ENCODE measurements at regions not wholly inside any gene's neighbourhood (a gene's known extent, or its start where the extent isn't known, plus 50 kb on each side); places are given as distances from the start of the nearest gene placed in this dataset.

GRCh38 chr12:111100554-111100953, 180.2 kb upstream of the MYL2 start:
- Mint-ChIP-seq H3K4me1 (ENCODE audit: low read depth, unreplicated experiment) (no peaks in the 10 kb centered on the region), H3K4me3 (ENCODE audit: unreplicated experiment) (no peak overlapping the region), H3K9me3 (ENCODE audit: unreplicated experiment) (no peaks in the 10 kb centered on the region), H3K36me3 (ENCODE audit: insufficient read depth, unreplicated experiment) (no peaks in the 10 kb centered on the region), H3K27me3 (ENCODE audit: insufficient read depth, unreplicated experiment) (peaks cover 17% of the 10 kb centered on the region), H3K27ac (ENCODE audit: unreplicated experiment) (no peak overlapping the region)
- intact Hi-C loops (cut with micrococcal nuclease; ENCODE audit: unreplicated experiment) = no loop called here
- Histone ChIP-seq H3K9me3 (no peaks in the 10 kb centered on the region), H3K4me3 (ENCODE audit: low read depth, low read length) (no peak overlapping the region), H3K36me3 (ENCODE audit: control insufficient read depth, insufficient read depth, low read length) (no peaks in the 10 kb centered on the region), H3K4me1 (no peaks in the 10 kb centered on the region), H3K27me3 (replicated peaks; ENCODE audit: control insufficient read depth, insufficient read depth, low read length) (no peaks in the 10 kb centered on the region; the same call in 1 of the 2 replicates)
- POLR2A ChIA-PET = no interaction called here
- CTCF ChIA-PET = no interaction called here
- no peak for DNase-seq
- TF ChIP-seq CTCF (IDR thresholded peaks at IDR 0.05; ENCODE audit: insufficient read depth in 1 of 2, low read depth in 1 of 2, low read length in 1 of 2, severe bottlenecking in 1 of 2, unreplicated experiment in 1 of 2) = no peak
- BruUV-seq (replicated peaks) = no TSS peak

GRCh38 chr12:111100003-111100402, 179.6 kb upstream of the MYL2 start:
- H3K9me3 ChIP-seq = no peaks in the 10 kb centered on the region
- ChIA-PET CTCF (no interaction called here), POLR2A (no interaction called here)
- BruUV-seq (replicated peaks) = no TSS peak
- H3K4me3 Mint-ChIP-seq (ENCODE audit: unreplicated experiment) = no peak overlapping the region
- no peak for TF ChIP-seq CTCF (IDR thresholded peaks at IDR 0.05; ENCODE audit: insufficient read depth in 1 of 2, low read depth in 1 of 2, low read length in 1 of 2, severe bottlenecking in 1 of 2, unreplicated experiment in 1 of 2)
- no peaks in the 10 kb centered on the region; the same call in 1 of the 2 replicates for H3K27me3 ChIP-seq (replicated peaks; ENCODE audit: control insufficient read depth, insufficient read depth, low read length)
- no peaks in the 10 kb centered on the region for H3K4me1 ChIP-seq
- intact Hi-C loops (cut with micrococcal nuclease; ENCODE audit: unreplicated experiment) = no loop called here
- no peak overlapping the region for H3K4me3 ChIP-seq (ENCODE audit: low read depth, low read length)
- H3K36me3 ChIP-seq (ENCODE audit: control insufficient read depth, insufficient read depth, low read length) = no peaks in the 10 kb centered on the region
- peaks cover 17% of the 10 kb centered on the region for H3K27me3 Mint-ChIP-seq (ENCODE audit: insufficient read depth, unreplicated experiment)
- H3K4me1 Mint-ChIP-seq (ENCODE audit: low read depth, unreplicated experiment) = no peaks in the 10 kb centered on the region
- no peak for DNase-seq
- H3K9me3 Mint-ChIP-seq (ENCODE audit: unreplicated experiment) = no peaks in the 10 kb centered on the region
- no peak overlapping the region for H3K27ac Mint-ChIP-seq (ENCODE audit: unreplicated experiment)
- H3K36me3 Mint-ChIP-seq (ENCODE audit: insufficient read depth, unreplicated experiment) = no peaks in the 10 kb centered on the region

GRCh38 chr12:111099186-111099585, 178.8 kb upstream of the MYL2 start:
- Histone ChIP-seq H3K4me3 (ENCODE audit: low read depth, low read length) (no peak overlapping the region), H3K9me3 (no peaks in the 10 kb centered on the region), H3K27me3 (replicated peaks; ENCODE audit: control insufficient read depth, insufficient read depth, low read length) (no peaks in the 10 kb centered on the region; the same call in 1 of the 2 replicates), H3K36me3 (ENCODE audit: control insufficient read depth, insufficient read depth, low read length) (no peaks in the 10 kb centered on the region), H3K4me1 (no peaks in the 10 kb centered on the region)
- H3K27me3 Mint-ChIP-seq (ENCODE audit: insufficient read depth, unreplicated experiment) = peaks cover 17% of the 10 kb centered on the region
- no peak for DNase-seq
- ChIA-PET POLR2A (no interaction called here), CTCF (no interaction called here)
- no peak overlapping the region for H3K4me3 Mint-ChIP-seq (ENCODE audit: unreplicated experiment)
- H3K4me1 Mint-ChIP-seq (ENCODE audit: low read depth, unreplicated experiment) = no peaks in the 10 kb centered on the region
- BruUV-seq (replicated peaks) = no TSS peak
- intact Hi-C loops (cut with micrococcal nuclease; ENCODE audit: unreplicated experiment) = no loop called here
- no peak overlapping the region for H3K27ac Mint-ChIP-seq (ENCODE audit: unreplicated experiment)
- H3K9me3 Mint-ChIP-seq (ENCODE audit: unreplicated experiment) = no peaks in the 10 kb centered on the region
- no peak for TF ChIP-seq CTCF (IDR thresholded peaks at IDR 0.05; ENCODE audit: insufficient read depth in 1 of 2, low read depth in 1 of 2, low read length in 1 of 2, severe bottlenecking in 1 of 2, unreplicated experiment in 1 of 2)
- no peaks in the 10 kb centered on the region for H3K36me3 Mint-ChIP-seq (ENCODE audit: insufficient read depth, unreplicated experiment)

Measured in Caco-2 (cell line).